Activated CD8-positive, alpha-beta memory T cell treated with anti-CD3 and anti-CD28 coated beads, Interleukin-2, amount 10 ng/mL, durations not matched to agents 7 days and 5 days (primary cell): ENCODE measurements at regions not wholly inside any gene's neighbourhood (a gene's known extent, or its start where the extent isn't known, plus 50 kb on each side); places are given as distances from the start of the nearest gene placed in this dataset.
"Not testable (repeated sequence)": the region's sequence is repeated elsewhere in the genome, so short reads cannot be mapped to it uniquely, and the experiment has no call there.

ENCODE experiments used
- ATAC-seq: fragments of 150-1000 bp; cut with Tn5 transposase; one replicate; pipeline ENCODE4 v1.10.0; 2021; ENCODE audit warnings: moderate library complexity
- CTCF ChIA-PET: fragments of 350-600 bp; sonication (Branson Sonifier 250); formaldehyde crosslinking; loops from one replicate; lab custom pipeline; 2021; ENCODE audit warnings: antibody characterized with exemption; lab: Charles Lee
- DNase-seq: peaks from one replicate; pipeline ENCODE4 v3.0.0-alpha.2; 2020
- H3K27ac Mint-ChIP-seq: one replicate; pipeline ENCODE4 v1.8.0; 2021; ENCODE audit warnings: mild to moderate bottlenecking, mixed read lengths
- H3K27me3 Mint-ChIP-seq: one replicate; pipeline ENCODE4 v1.8.0; 2021; ENCODE audit warnings: mixed read lengths
- H3K36me3 Mint-ChIP-seq: one replicate; pipeline ENCODE4 v1.8.0; 2021; ENCODE audit warnings: mild to moderate bottlenecking, mixed read lengths
- H3K4me1 Mint-ChIP-seq: one replicate; pipeline ENCODE4 v1.8.0; 2021; ENCODE audit warnings: mixed read lengths
- H3K4me3 Mint-ChIP-seq: one replicate; pipeline ENCODE4 v1.8.0; 2021; ENCODE audit warnings: mild to moderate bottlenecking, moderate library complexity, mixed read lengths
- H3K9me3 Mint-ChIP-seq: one replicate; pipeline ENCODE4 v1.8.0; 2022; ENCODE audit warnings: low read depth, mixed read lengths

GRCh38 chr4:52157071-52157470 lies 106.0 kb downstream of the SPATA18 start:
- ATAC-seq, H3K9me3 Mint-ChIP-seq, H3K27me3 Mint-ChIP-seq, CTCF ChIA-PET, H3K27ac Mint-ChIP-seq, DNase-seq, H3K4me1 Mint-ChIP-seq, H3K36me3 Mint-ChIP-seq, H3K4me3 Mint-ChIP-seq: not testable (repeated sequence)

- ATAC-seq (no peak), DNase-seq (no peak)
- H3K36me3 Mint-ChIP-seq, result no peaks in the 10 kb centered on the region
- no peaks in the 10 kb centered on the region for H3K9me3 Mint-ChIP-seq
- no peak overlapping the region for H3K27ac Mint-ChIP-seq
- H3K27me3 Mint-ChIP-seq, result no peaks in the 10 kb centered on the region
- no peaks in the 10 kb centered on the region for H3K4me1 Mint-ChIP-seq
- no peak overlapping the region for H3K4me3 Mint-ChIP-seq
- CTCF ChIA-PET, result no interaction called here
Observed at GRCh38 chr4:52157641-52158316, 106.7 kb downstream of the SPATA18 start.

- Mint-ChIP-seq H3K9me3 (no peaks in the 10 kb centered on the region), H3K36me3 (no peaks in the 10 kb centered on the region), H3K27me3 (no peaks in the 10 kb centered on the region), H3K4me1 (no peaks in the 10 kb centered on the region), H3K4me3 (no peak overlapping the region), H3K27ac (no peak overlapping the region)
- CTCF ChIA-PET, result no interaction called here
- ATAC-seq (no peak), DNase-seq (no peak)
Observed at GRCh38 chr4:52160859-52161258, 109.8 kb downstream of the SPATA18 start.

GRCh38 chr4:52164116-52164515 lies 113.0 kb downstream of the SPATA18 start:
- no peaks in the 10 kb centered on the region for H3K4me1 Mint-ChIP-seq
- H3K27me3 Mint-ChIP-seq, result no peaks in the 10 kb centered on the region
- no peak for DNase-seq
- no peak for ATAC-seq
- no peaks in the 10 kb centered on the region for H3K36me3 Mint-ChIP-seq
- CTCF ChIA-PET, result no interaction called here
- H3K9me3 Mint-ChIP-seq, result no peaks in the 10 kb centered on the region
- H3K27ac Mint-ChIP-seq, result no peak overlapping the region
- no peak overlapping the region for H3K4me3 Mint-ChIP-seq

- H3K4me3 Mint-ChIP-seq, result no peak overlapping the region
- no peak for ATAC-seq
- peaks cover 3% of the 10 kb centered on the region for H3K9me3 Mint-ChIP-seq
- DNase-seq, result no peak
- H3K27ac Mint-ChIP-seq, result no peak overlapping the region
- CTCF ChIA-PET, result no interaction called here
- no peaks in the 10 kb centered on the region for H3K36me3 Mint-ChIP-seq
- H3K27me3 Mint-ChIP-seq, result no peaks in the 10 kb centered on the region
- no peaks in the 10 kb centered on the region for H3K4me1 Mint-ChIP-seq
Observed at GRCh38 chr4:52172166-52172565, 121.1 kb downstream of the SPATA18 start.

- CTCF ChIA-PET, result no interaction called here
- Mint-ChIP-seq H3K27me3 (no peaks in the 10 kb centered on the region), H3K4me1 (no peaks in the 10 kb centered on the region), H3K4me3 (no peak overlapping the region), H3K36me3 (no peaks in the 10 kb centered on the region), H3K9me3 (peaks cover 3% of the 10 kb centered on the region), H3K27ac (no peak overlapping the region)
- ATAC-seq, result no peak
- DNase-seq, result no peak
Observed at GRCh38 chr4:52173470-52174045, 122.5 kb downstream of the SPATA18 start.

- Mint-ChIP-seq H3K36me3 (no peaks in the 10 kb centered on the region), H3K27ac (no peak overlapping the region), H3K27me3 (peaks cover 3% of the 10 kb centered on the region), H3K4me3 (no peak overlapping the region), H3K9me3 (no peaks in the 10 kb centered on the region), H3K4me1 (no peaks in the 10 kb centered on the region)
- CTCF ChIA-PET, result no interaction called here
- ATAC-seq (no peak), DNase-seq (no peak)
Observed at GRCh38 chr4:52187603-52188002, 136.5 kb downstream of the SPATA18 start.

GRCh38 chr4:52192001-52192400 lies 140.9 kb downstream of the SPATA18 start:
- ATAC-seq (no peak), DNase-seq (no peak)
- CTCF ChIA-PET, result no interaction called here
- no peaks in the 10 kb centered on the region for H3K9me3 Mint-ChIP-seq
- H3K27ac Mint-ChIP-seq, result no peak overlapping the region
- no peaks in the 10 kb centered on the region for H3K36me3 Mint-ChIP-seq
- H3K4me1 Mint-ChIP-seq, result no peaks in the 10 kb centered on the region
- H3K27me3 Mint-ChIP-seq, result peaks cover 3% of the 10 kb centered on the region
- H3K4me3 Mint-ChIP-seq, result no peak overlapping the region

- Mint-ChIP-seq H3K9me3 (no peaks in the 10 kb centered on the region), H3K36me3 (no peaks in the 10 kb centered on the region), H3K27ac (no peak overlapping the region), H3K27me3 (peaks cover 3% of the 10 kb centered on the region), H3K4me1 (no peaks in the 10 kb centered on the region), H3K4me3 (no peak overlapping the region)
- CTCF ChIA-PET, result no interaction called here
- no peak for ATAC-seq
- no peak for DNase-seq
Observed at GRCh38 chr4:52192721-52193135, 141.6 kb downstream of the SPATA18 start.

GRCh38 chr4:52195869-52196268 lies 144.8 kb downstream of the SPATA18 start:
- H3K9me3 Mint-ChIP-seq, result peaks cover 4% of the 10 kb centered on the region
- no peak overlapping the region for H3K4me3 Mint-ChIP-seq
- DNase-seq (no peak), ATAC-seq (no peak)
- H3K36me3 Mint-ChIP-seq, result peaks cover 1% of the 10 kb centered on the region
- H3K27ac Mint-ChIP-seq, result no peak overlapping the region
- no peaks in the 10 kb centered on the region for H3K27me3 Mint-ChIP-seq
- no peaks in the 10 kb centered on the region for H3K4me1 Mint-ChIP-seq
- CTCF ChIA-PET, result no interaction called here

- no peaks in the 10 kb centered on the region for H3K4me1 Mint-ChIP-seq
Observed at GRCh38 chr4:52196606-52197130, 145.6 kb downstream of the SPATA18 start.

GRCh38 chr4:52197306-52197705 lies 146.2 kb downstream of the SPATA18 start:
- ATAC-seq (no peak), DNase-seq (no peak)
- CTCF ChIA-PET, result interaction anchor here (0.7 kb wide), 1 partner anchor 16 kb away, joined by 3 read pairs; no protein-coding TSS in a partner anchor
- peaks cover 4% of the 10 kb centered on the region for H3K9me3 Mint-ChIP-seq
- no peaks in the 10 kb centered on the region for H3K4me1 Mint-ChIP-seq
- no peaks in the 10 kb centered on the region for H3K27me3 Mint-ChIP-seq
- H3K27ac Mint-ChIP-seq, result no peak overlapping the region
- no peak overlapping the region for H3K4me3 Mint-ChIP-seq
- H3K36me3 Mint-ChIP-seq, result peaks cover 1% of the 10 kb centered on the region

More at GRCh38 chr4:52196606-52197130, 145.6 kb downstream of the SPATA18 start:
- ATAC-seq, result no peak
- Mint-ChIP-seq H3K4me3 (no peak overlapping the region), H3K36me3 (peaks cover 1% of the 10 kb centered on the region), H3K9me3 (peaks cover 4% of the 10 kb centered on the region), H3K27ac (no peak overlapping the region), H3K27me3 (no peaks in the 10 kb centered on the region)
- CTCF ChIA-PET, result interaction anchor here (0.7 kb wide), 1 partner anchor 16 kb away, joined by 3 read pairs; no protein-coding TSS in a partner anchor
- DNase-seq, result no peak

- Mint-ChIP-seq H3K9me3 (peaks cover 4% of the 10 kb centered on the region), H3K36me3 (peaks cover 1% of the 10 kb centered on the region), H3K4me1 (no peaks in the 10 kb centered on the region), H3K27me3 (no peaks in the 10 kb centered on the region), H3K27ac (no peak overlapping the region), H3K4me3 (no peak overlapping the region)
- DNase-seq, result no peak
- CTCF ChIA-PET, result no interaction called here
- ATAC-seq, result no peak
Observed at GRCh38 chr4:52198294-52198693, 147.2 kb downstream of the SPATA18 start.
